ENCODE measurements at regions not wholly inside any gene's neighbourhood (a gene's known extent, or its start where the extent isn't known, plus 50 kb on each side); places are given as distances from the start of the nearest gene placed in this dataset.

DNA sequence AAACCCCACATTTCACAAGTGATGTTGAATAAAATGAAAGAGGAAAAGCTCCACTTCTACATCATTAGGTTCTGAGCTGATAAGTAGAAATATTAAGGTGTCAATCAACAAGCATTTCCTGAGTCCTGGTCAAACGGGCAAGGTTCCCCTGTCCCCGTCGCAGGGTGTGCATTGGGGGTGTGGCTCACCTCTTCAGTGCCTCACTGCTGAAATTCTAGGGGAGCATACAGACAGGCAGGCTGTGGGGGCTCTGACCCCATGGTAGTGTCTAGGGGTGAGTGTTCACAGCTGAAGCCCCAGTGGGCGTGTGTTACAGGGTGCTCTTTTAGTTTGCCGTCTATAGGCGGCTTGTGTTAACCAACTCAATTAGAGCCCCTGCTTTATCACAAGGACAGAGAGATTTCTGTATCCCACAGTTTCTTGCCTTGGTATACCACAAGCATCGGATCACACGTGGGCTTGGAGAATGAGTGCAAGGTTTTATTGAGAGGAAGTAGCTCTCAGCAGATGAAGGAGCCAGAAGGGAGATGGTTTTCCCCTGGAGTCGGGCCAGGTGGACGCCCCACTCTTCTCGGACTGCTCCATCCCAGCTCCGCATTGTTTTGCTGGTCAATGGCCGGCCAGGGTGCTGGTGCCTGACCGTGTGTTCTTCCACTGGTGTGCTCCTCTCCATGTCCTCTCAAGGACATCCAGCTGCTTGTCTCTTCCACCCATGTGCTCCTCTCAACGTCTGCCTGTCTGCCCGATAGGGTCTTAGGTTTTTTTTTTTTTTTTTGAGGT, 238.2 kb upstream of the NLRP1 start:
- DNase-seq, result no peak

GRCh38 chr17:5823219-5823618, 238.9 kb upstream of the NLRP1 start:
- DNase-seq, result no peak

DNA sequence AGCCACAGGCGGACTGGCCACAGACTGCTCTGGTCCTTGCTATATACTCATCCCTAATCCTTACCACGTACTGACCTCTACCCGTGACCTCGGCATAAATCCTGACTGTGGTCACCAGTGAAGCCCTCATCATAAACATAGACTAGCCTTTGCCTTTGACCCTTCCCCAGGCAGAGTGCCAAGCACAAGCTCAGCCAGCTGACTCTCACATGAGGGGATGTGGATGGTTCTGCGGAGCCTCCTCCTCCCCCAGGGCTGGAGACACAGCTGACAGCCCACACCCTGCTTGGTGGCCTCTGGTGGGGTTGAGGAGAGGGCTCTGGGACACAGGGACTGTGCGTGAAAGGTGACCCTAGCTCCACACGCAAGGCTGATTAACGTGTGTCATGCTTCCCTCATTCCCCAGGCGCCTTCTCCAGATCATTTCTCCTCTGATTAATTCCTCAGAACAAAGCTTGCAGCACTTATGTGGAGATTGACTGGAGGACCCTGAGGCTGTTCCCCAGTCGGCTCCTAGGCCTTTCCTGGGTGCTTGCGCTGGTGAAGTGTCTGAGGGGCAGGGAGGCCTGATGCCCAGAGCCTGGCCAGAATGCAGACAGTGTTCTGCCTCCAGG, 241.5 kb upstream of the NLRP1 start:
- no peak for DNase-seq

- DNase-seq, result no peak
Observed at GRCh38 chr17:5826384-5826783, 242.1 kb upstream of the NLRP1 start.

DNA sequence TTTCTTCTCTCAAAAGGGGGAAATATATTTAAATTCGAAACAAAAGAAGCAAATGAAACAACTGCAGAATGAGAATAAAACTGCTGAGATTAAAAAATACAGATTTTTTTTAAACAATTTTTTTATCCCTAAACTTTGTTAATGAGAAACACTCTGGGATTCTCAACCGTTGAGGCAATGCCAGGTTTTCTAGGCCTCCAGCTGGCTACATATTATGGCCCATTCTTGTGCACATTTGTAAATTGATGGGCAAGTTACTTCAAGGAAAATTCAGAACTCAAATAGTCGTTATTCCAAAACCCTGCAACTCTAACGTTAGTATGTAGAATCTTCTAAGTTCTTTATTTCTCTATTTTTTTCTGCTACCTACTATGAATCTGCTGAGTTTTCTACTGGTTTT, 239.3 kb upstream of the WSCD1 start:
- no peak for DNase-seq

GRCh38 chr17:5832886-5833285, 237.3 kb upstream of the WSCD1 start:
- DNase-seq, result no peak

- no peak for DNase-seq
Observed at GRCh38 chr17:5837055-5837491, 233.1 kb upstream of the WSCD1 start.

GRCh38 chr17:5838661-5839300, 231.4 kb upstream of the WSCD1 start:
- no peak for DNase-seq

DNA sequence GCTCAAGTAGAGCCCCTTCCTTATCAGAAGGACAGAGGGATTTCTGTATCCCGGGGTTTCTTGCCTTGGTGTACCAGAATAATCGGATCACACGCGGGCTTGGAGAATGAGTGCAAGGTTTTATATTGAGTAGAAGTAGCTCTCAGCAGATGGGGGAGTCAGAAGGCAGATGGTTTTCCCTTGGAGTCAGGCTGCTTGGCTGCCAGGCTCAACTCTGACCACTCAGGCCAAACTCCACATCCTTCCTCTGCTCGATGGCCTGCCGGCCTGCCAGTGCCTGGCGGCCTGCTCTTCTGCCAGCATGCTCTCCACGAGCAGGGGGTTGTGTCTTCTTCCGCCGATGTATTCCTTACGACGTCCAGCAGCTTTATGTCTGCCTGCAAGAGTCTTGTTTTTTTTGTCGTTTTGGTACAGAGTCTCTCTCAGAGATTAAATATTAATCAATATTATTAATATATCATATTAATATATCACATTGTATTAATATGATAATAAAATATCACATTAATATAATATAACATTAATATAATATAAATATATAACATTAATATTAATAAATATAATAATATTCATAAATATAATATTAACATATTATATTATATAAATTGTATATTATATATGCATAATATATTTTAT, 229.2 kb upstream of the WSCD1 start:
- DNase-seq, result no peak

DNA sequence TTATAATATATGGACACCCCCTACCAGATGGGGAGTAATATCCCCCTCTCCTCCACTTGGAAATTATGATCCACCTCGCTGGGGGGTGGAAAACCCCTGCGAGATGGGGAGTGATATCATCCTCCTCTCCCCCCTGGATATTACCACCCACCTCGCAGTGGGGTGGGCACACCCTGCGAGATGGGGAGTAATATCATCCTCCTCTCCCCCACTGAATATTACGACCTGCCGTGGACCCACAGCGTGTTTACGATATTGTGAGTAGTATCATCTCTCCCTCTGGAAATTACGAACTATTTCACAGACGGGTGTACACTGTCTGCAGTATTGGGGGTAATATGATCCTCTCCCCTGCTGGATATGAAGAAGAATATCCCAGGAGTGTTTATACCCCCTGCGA, 228.3 kb upstream of the WSCD1 start:
- DNase-seq, result no peak

GRCh38 chr17:5843366-5844026, 226.7 kb upstream of the WSCD1 start:
- no peak for DNase-seq

GRCh38 chr17:5846001-5846400, 224.2 kb upstream of the WSCD1 start:
- DNase-seq, result no peak

GRCh38 chr17:5854871-5855554, 215.2 kb upstream of the WSCD1 start:
- no peak for DNase-seq

DNA sequence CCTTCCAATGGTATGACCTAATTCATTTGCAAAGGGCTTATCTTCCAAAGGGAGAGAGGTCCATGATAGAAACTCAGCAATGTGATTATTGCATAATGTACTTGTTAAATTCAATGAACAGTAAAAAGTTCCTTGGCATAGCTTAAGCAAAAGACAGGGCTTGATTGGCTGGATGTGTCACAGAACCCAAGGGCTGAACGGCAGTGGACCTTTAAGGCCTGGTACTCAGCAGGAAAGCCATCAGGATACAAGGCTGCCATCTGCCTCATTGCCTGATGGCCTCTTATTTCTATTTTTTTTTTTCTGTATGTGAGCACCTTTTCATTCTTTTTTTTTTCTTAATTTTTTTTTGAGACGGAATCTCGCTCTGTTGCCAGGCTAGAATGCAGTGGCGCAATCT, 208.9 kb upstream of the WSCD1 start:
- no peak for DNase-seq

DNA sequence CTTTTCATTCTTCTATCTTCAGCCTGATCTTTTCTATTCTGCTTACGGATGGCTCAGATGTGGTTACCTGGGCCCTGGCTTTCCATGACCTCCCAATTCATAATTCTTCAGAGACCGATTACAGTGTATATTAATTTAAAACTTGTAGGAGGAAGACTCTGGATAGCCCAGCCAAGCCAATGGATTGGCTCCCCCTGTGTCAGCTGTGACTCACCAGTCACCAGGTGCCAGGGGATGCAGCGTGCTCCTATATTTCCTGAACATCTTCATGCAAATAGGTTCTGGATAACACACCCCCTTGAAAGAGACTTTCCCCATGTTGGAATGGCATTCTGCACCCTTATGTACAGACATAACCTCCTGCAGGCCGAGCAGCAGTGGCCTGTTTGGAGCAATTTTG, 208.3 kb upstream of the WSCD1 start:
- DNase-seq, result no peak

GRCh38 chr17:5862395-5862794, 207.8 kb upstream of the WSCD1 start:
- DNase-seq, result no peak

GRCh38 chr17:5864741-5865657, 205.2 kb upstream of the WSCD1 start:
- DNase-seq, result no peak

GRCh38 chr17:5866978-5867377, 203.2 kb upstream of the WSCD1 start:
- no peak for DNase-seq

GRCh38 chr17:5869041-5869745, 201.0 kb upstream of the WSCD1 start:
- DNase-seq, result no peak

DNA sequence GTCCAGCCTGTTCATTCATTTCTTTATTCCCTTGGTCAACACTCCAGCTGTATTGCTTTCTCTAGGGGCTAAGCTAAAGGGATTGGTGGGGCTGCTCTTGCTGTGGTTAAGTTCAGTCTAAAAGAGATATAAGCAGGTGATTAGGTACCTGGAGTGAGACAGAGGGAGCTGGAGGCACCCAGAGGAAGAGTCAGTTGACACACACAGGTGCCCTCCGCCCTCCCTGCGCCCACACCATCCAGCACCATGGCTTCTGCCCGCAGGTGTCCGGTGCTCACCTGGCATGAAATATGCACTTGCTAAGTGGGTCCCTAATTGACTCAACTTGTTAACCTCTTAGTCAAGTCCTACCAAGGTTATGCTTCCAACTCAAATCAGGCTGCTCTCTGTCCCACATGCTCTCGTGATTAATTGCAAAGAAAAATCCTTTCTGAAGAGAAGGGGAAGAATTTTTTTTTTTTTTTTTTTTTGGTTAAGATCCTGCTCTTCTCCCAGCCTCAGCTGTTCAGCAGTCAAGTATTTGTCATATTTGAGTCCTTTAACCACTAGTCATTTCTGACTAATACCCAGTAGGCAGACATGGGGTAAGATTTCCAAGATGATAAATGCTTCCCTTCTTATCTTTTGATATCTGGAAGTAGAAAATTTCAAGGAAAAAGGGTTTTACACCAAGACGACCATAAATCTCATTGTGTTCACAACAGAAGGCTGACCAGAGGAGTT, 199.8 kb upstream of the WSCD1 start:
- no peak for DNase-seq

Data from RPMI8226 (cell line).